Activated CD8-positive, alpha-beta T cell treated with anti-CD3 and anti-CD28 coated beads, Interleukin-2, amount 10 ng/mL, durations not matched to agents 7 days and 5 days (primary cell): ENCODE measurements at regions not wholly inside any gene's neighbourhood (a gene's known extent, or its start where the extent isn't known, plus 50 kb on each side); places are given as distances from the start of the nearest gene placed in this dataset.

Experiments used
- ATAC-seq: fragments of 150-1000 bp; cut with Tn5 transposase; one replicate; pipeline ENCODE4 v1.10.0; 2021; ENCODE audit warnings: moderate library complexity
- CTCF ChIA-PET: fragments of 350-600 bp; sonication (Branson Sonifier 250); formaldehyde crosslinking; loops from one replicate; lab custom pipeline; 2021; ENCODE audit warnings: antibody characterized with exemption; lab: Charles Lee
- POLR2A ChIA-PET: fragments of 350-600 bp; sonication (Branson Sonifier 250); formaldehyde crosslinking; loops from one replicate; lab custom pipeline; 2021; ENCODE audit warnings: antibody characterized with exemption; lab: Charles Lee
- DNase-seq: peaks from one replicate; pipeline ENCODE4 v3.0.0-alpha.2; 2020
- H3K27ac Mint-ChIP-seq: one replicate; pipeline ENCODE4 v1.8.0; 2021; ENCODE audit warnings: mild to moderate bottlenecking, mixed read lengths
- H3K27me3 Mint-ChIP-seq: one replicate; pipeline ENCODE4 v1.8.0; 2021; ENCODE audit warnings: low read depth, mixed read lengths
- H3K36me3 Mint-ChIP-seq: one replicate; pipeline ENCODE4 v1.8.0; 2021; ENCODE audit warnings: low read depth, mixed read lengths
- H3K4me1 Mint-ChIP-seq: one replicate; pipeline ENCODE4 v1.8.0; 2021; ENCODE audit warnings: low read depth, mixed read lengths
- H3K4me3 Mint-ChIP-seq: one replicate; pipeline ENCODE4 v1.8.0; 2021; ENCODE audit warnings: mild to moderate bottlenecking, mixed read lengths
- H3K9me3 Mint-ChIP-seq: one replicate; pipeline ENCODE4 v1.8.0; 2022; ENCODE audit warnings: mixed read lengths; ENCODE audit not compliant: insufficient read depth

DNA sequence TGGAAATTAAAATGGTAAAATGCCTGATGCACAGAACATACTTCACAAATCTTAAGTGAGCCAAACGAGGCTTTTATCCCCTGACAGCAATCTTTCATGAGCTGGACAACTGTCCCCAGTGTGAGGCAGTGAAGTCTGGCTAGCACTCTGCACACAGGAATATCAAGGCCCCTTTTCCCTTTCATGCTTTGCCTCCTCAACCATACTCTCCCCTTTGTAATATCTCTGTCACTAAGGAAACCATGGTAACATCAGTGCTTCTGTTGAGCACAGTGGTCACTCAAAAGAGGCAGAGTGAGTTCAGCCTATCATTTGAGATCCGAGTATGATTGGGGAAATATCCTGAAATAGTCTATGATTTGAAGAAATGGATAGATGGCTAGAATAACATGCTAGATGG, 318.3 kb downstream of the ENC1 start:
- no peaks in the 10 kb centered on the region for H3K36me3 Mint-ChIP-seq
- POLR2A ChIA-PET = no interaction called here
- peaks cover 13% of the 10 kb centered on the region for H3K27me3 Mint-ChIP-seq
- H3K4me3 Mint-ChIP-seq = no peak overlapping the region
- H3K4me1 Mint-ChIP-seq = peaks cover 8% of the 10 kb centered on the region
- ATAC-seq (no peak), DNase-seq (no peak)
- H3K27ac Mint-ChIP-seq = no peak overlapping the region
- no peaks in the 10 kb centered on the region for H3K9me3 Mint-ChIP-seq
- CTCF ChIA-PET = no interaction called here

DNA sequence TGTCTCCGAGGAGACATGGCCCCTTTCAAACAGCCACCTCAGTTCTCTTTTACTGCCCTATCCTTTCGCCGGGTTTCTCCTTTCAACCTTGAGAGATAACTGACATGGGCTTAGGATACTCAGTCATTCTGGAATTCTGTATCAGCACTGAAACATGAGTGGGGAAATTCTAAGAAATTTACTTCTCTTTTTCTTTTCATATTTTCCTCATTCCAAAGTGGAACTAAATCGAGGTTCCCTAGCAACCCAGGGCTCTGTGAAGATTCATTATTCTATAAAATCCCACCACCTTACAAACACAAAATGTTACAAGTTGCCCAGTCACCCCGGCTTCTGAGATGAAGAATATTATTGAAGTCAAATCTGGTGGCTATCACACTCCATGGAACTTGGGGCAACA, 319.2 kb downstream of the ENC1 start:
- no peaks in the 10 kb centered on the region for H3K4me1 Mint-ChIP-seq
- DNase-seq (no peak), ATAC-seq (no peak)
- no peak overlapping the region for H3K27ac Mint-ChIP-seq
- H3K27me3 Mint-ChIP-seq = peaks cover 13% of the 10 kb centered on the region
- no peaks in the 10 kb centered on the region for H3K36me3 Mint-ChIP-seq
- POLR2A ChIA-PET = no interaction called here
- no peaks in the 10 kb centered on the region for H3K9me3 Mint-ChIP-seq
- CTCF ChIA-PET = no interaction called here
- no peak overlapping the region for H3K4me3 Mint-ChIP-seq

DNA sequence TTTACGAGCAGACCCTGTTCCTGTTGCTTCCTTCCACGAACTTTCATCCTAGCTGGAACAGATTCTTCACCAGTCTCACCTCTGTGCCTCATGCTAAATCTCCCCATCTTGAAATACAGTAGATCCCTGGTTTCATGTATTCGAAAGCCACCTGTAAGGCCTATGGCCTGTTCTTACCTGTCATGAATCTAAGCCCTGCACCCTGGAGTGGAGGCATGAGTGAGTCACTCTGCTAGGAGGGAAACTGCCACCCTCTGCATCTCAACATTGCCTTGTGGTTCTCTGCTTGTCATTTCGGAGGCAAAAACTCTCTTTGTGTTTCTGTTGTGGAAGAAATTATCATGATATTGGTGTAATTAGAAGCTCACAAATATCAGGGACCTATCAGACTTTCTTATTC, 320.0 kb downstream of the ENC1 start:
- DNase-seq (no peak), ATAC-seq (no peak)
- Mint-ChIP-seq H3K9me3 (no peaks in the 10 kb centered on the region), H3K4me3 (no peak overlapping the region), H3K4me1 (no peaks in the 10 kb centered on the region), H3K36me3 (no peaks in the 10 kb centered on the region), H3K27me3 (peaks cover 13% of the 10 kb centered on the region), H3K27ac (no peak overlapping the region)
- POLR2A ChIA-PET = no interaction called here
- CTCF ChIA-PET = no interaction called here

DNA sequence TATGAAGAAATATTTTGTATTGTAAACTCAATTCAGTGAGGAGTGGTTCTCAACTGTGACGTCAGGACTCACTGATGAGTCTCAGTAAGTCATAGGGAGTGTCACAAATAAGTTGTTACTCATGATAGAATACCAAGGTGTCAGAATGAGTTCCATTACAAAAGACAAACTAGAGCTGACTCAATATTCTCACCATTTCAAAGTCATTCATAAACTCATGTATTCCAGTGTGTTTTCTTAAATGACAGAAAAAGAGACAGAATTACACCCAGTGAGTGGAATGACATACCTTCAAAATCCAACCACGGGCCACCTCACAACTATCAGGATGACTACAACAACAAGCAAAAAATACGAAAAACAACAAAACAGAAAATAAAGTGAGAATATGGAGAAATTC, 321.5 kb downstream of the ENC1 start:
- ATAC-seq = no peak
- Mint-ChIP-seq H3K4me1 (no peaks in the 10 kb centered on the region), H3K9me3 (no peaks in the 10 kb centered on the region), H3K4me3 (no peak overlapping the region), H3K36me3 (no peaks in the 10 kb centered on the region), H3K27ac (no peak overlapping the region), H3K27me3 (peaks cover 10% of the 10 kb centered on the region)
- CTCF ChIA-PET = no interaction called here
- POLR2A ChIA-PET = no interaction called here
- no peak for DNase-seq

DNA sequence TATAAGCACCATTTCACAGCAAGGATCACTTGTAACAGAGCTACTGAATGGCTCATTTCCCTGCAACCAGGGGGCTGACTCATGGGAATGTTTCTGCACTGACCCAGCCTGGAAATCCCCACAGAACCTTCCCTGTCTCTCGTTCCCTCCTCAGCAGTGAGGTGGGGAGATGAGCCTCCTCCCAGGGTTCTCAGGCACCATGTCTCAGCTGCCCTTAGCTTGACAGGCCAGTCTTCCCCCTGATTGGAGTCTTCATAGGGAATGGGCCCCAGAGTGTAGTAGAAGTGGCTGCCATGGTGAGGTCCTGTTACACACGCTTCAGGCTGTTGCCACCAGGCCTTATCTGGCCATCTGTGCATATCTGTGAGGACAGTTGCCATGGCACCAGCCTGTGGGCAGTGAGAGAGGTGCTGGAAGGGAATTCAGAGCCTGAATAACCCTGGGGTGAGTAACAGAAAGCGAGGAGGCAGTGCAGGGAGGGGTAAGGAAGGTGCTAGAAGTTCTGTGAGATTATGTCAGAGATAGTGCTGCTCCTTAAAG, 324.4 kb downstream of the ENC1 start:
- DNase-seq = no peak
- Mint-ChIP-seq H3K27me3 (peaks cover 7% of the 10 kb centered on the region), H3K9me3 (no peaks in the 10 kb centered on the region), H3K27ac (no peak overlapping the region), H3K36me3 (no peaks in the 10 kb centered on the region), H3K4me3 (no peak overlapping the region), H3K4me1 (no peaks in the 10 kb centered on the region)
- POLR2A ChIA-PET = no interaction called here
- CTCF ChIA-PET = no interaction called here
- no peak for ATAC-seq

DNA sequence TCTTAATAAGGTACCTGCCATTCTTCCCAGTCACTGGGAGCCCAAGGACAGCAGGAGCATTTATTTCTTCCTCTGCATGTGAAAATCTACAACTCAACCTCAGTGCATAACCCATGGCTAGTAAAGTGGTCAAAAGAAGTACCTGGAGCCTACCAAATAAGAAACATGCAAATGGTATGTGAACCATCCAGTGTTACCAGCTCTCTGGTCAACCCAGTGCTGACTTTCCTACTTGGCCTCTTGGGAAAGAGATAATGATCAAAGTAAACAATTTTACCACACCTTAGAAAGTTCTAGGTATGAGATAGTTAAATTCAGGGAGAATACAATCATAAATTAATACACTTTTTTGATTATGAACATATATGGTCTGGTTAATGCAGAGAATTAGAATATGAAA, 325.6 kb downstream of the ENC1 start:
- no peak overlapping the region for H3K4me3 Mint-ChIP-seq
- DNase-seq (no peak), ATAC-seq (no peak)
- POLR2A ChIA-PET = no interaction called here
- H3K36me3 Mint-ChIP-seq = no peaks in the 10 kb centered on the region
- H3K27ac Mint-ChIP-seq = no peak overlapping the region
- H3K9me3 Mint-ChIP-seq = no peaks in the 10 kb centered on the region
- CTCF ChIA-PET = no interaction called here
- peaks cover 7% of the 10 kb centered on the region for H3K27me3 Mint-ChIP-seq
- no peaks in the 10 kb centered on the region for H3K4me1 Mint-ChIP-seq

DNA sequence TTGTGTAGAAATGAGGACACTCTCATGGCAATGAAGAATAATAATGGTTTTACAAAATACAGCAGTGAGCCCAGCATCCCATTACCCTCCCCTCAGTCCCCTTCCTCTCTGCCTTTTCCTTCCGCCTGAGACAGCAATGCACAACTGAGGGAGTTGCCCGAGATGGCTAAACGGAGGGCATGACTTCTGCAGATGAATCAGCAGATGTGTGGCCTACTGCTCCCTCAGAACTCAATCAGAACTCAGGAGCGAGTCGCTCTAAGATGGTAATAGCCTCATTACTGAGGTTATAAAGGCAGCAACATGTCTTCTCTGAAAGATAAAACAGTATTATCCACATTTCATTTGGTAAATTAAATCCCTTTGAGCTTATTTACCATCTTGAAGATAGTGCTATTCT, 326.6 kb downstream of the ENC1 start:
- DNase-seq (no peak), ATAC-seq (no peak)
- H3K27me3 Mint-ChIP-seq = peaks cover 7% of the 10 kb centered on the region
- ChIA-PET POLR2A (no interaction called here), CTCF (no interaction called here)
- no peaks in the 10 kb centered on the region for H3K9me3 Mint-ChIP-seq
- H3K36me3 Mint-ChIP-seq = no peaks in the 10 kb centered on the region
- H3K4me1 Mint-ChIP-seq = no peaks in the 10 kb centered on the region
- no peak overlapping the region for H3K4me3 Mint-ChIP-seq
- H3K27ac Mint-ChIP-seq = no peak overlapping the region

DNA sequence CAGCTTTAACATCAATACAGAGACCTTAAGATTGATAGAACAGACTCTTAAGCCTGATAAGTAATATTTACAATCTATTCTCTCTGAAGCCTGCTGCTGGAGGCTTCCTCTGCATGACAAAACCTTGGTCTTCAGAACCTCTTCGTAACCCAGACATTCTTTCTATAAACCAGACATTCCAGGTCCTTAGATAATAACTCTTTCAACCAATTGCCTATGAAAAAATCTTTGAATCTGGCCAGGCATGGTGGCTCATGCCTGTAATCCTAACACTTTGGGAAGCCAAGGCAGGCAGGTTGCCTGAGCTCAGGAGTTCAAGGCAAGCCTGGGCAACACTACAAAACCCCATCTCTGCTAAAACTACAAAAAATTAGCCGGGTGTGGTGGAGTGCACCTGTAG, 327.8 kb downstream of the ENC1 start:
- Mint-ChIP-seq H3K9me3 (no peaks in the 10 kb centered on the region), H3K27me3 (peaks cover 5% of the 10 kb centered on the region), H3K27ac (no peak overlapping the region), H3K36me3 (no peaks in the 10 kb centered on the region), H3K4me1 (no peaks in the 10 kb centered on the region), H3K4me3 (no peak overlapping the region)
- ATAC-seq (no peak), DNase-seq (no peak)
- CTCF ChIA-PET = no interaction called here
- POLR2A ChIA-PET = interaction anchor here (0.6 kb wide), 1 partner anchor 64 kb away, joined by 3 read pairs; no protein-coding TSS in a partner anchor

DNA sequence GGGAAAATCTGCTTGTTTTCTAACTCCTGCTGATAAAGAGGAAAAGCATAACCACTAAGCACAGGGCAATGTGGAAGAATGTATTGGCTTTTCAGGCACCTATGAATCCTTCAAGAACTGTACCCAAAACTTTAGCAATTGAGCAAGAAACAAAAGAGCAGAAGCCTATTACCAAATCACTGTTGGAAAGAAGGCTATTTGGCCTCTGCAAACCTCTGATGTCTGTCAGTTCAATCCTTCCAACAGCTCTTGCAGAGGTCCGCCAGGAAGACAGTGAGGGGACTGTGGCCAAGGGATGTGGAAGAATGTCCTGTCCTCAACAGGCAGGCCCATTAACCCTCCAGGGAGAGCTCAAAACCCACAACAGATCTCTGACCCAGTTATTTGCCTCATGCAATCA, 328.6 kb downstream of the ENC1 start:
- POLR2A ChIA-PET = no interaction called here
- CTCF ChIA-PET = no interaction called here
- DNase-seq (no peak), ATAC-seq (no peak)
- H3K27me3 Mint-ChIP-seq = peaks cover 5% of the 10 kb centered on the region
- no peak overlapping the region for H3K27ac Mint-ChIP-seq
- H3K36me3 Mint-ChIP-seq = no peaks in the 10 kb centered on the region
- H3K4me3 Mint-ChIP-seq = no peak overlapping the region
- no peaks in the 10 kb centered on the region for H3K4me1 Mint-ChIP-seq
- H3K9me3 Mint-ChIP-seq = no peaks in the 10 kb centered on the region

DNA sequence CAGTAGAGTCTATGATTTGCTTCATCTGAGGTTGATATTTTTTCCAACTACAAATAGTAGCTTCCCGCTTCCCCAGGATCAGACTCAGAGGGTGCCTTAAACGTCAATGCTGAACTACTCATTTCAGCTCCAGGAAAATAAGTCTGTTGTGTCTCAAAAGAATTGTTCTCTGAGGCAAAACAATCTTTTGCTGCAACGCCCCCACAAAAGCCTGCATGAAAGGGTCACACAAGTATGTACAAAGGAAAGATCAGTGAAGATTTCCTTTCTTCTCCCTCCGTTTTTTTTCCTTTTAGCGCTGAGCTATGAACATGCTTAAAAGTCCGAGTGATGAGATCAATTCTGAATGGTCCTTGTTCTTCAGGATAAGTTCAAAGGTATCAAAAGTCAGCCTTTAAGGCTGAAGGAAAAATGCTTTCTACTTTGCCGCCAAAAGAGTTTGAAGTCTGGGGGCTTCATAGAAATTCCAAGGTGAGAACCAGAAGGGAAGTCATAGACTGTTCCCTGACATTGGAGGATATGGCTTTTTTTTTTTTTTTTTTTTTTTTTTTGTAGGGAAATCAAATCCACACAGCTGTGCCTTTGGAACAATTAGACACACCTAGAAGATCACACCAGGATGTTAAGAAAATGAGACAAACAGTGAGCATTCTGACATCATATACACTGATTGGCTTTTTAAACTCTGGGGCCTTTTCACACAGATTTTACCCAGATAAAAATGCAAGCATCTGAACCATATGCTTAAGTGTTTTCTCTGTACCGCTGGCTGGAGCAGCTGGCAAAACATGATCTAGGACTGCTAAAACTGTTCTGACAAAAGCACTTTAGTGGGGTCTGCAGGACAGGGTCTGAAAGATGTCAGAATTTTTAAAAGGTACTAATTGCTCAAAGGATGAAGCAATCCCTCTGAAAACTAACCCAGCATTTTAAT, 329.3 kb downstream of the ENC1 start:
- Mint-ChIP-seq H3K27me3 (peaks cover 5% of the 10 kb centered on the region), H3K4me1 (no peaks in the 10 kb centered on the region), H3K36me3 (no peaks in the 10 kb centered on the region), H3K27ac (no peak overlapping the region), H3K9me3 (no peaks in the 10 kb centered on the region), H3K4me3 (no peak overlapping the region)
- ATAC-seq (no peak), DNase-seq (no peak)
- ChIA-PET CTCF (no interaction called here), POLR2A (no interaction called here)

DNA sequence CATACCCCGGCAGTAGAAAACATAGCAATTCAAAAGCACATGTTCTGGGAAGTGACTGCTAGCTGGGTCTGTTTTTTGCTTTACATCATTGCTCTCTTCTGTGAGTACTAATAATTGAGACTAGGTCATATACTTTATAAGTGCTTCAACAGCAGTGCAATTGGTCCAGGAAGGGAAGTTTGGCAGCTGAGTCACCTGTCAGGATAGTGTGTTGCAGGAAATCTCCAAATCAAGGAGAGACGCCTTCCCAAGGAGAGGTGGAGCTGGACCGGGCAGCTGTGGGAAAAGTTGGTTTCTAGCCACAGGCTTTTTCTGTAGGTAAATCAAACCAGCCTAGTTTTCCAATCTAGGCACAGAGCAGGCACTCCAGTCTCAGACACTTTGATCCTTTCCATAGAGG, 330.1 kb downstream of the ENC1 start:
- ATAC-seq = no peak
- Mint-ChIP-seq H3K36me3 (no peaks in the 10 kb centered on the region), H3K27ac (no peak overlapping the region), H3K4me3 (no peak overlapping the region), H3K27me3 (peaks cover 5% of the 10 kb centered on the region), H3K9me3 (no peaks in the 10 kb centered on the region), H3K4me1 (no peaks in the 10 kb centered on the region)
- ChIA-PET CTCF (no interaction called here), POLR2A (no interaction called here)
- no peak for DNase-seq

DNA sequence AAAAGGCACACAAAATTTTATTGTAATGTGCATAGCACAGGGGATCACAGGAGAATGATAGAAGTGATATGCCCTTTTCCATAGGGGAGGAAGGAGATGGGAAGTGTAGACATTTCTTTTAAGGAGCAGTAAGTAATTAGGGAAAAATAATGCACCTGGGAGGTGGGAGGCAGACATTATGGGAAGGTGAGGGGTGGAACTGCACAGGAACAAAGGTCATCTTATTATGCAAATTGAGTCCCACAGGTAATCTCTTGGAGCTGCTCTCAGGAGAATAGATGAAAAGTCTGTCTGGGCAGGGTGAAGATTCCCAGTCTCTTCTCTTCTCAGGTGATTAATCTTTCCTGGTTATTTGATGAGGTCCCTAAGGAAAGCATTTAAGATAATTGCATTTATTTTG, 331.5 kb downstream of the ENC1 start:
- ChIA-PET CTCF (no interaction called here), POLR2A (no interaction called here)
- Mint-ChIP-seq H3K4me1 (no peaks in the 10 kb centered on the region), H3K27me3 (peaks cover 5% of the 10 kb centered on the region), H3K36me3 (no peaks in the 10 kb centered on the region), H3K9me3 (no peaks in the 10 kb centered on the region), H3K4me3 (no peak overlapping the region), H3K27ac (no peak overlapping the region)
- DNase-seq (no peak), ATAC-seq (no peak)
